ENCODE measurements at regions not wholly inside any gene's neighbourhood (a gene's known extent, or its start where the extent isn't known, plus 50 kb on each side); places are given as distances from the start of the nearest gene placed in this dataset.

DNA sequence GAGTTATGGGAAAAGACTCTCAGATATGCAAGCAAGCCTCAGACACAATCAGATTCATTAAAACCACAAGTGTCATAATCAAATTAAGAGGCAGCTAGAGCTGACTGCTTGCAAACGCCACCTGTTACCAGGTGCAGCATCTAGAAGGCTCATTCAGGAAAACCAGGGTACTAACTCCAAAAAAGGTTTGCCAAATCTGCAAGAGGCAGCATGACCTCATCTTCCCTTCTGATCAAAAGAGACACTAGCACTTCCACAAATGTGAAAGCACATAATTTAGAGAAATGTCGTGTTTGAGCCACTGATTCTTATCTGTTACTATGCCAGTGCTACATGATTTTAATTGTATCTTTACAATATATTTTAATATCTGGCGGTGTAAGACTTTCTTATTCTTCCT lies 123.3 kb upstream of the NANOGP8 start:
- no peak overlapping the region for H3K27ac ChIP-seq
- H3K9me3 ChIP-seq = no peaks in the 10 kb centered on the region
- intact Hi-C loops (cut with DNase I; ENCODE audit: low total_unique reads) = no loop called here
- WGBS, 5 donors = 73 to 86% (median 78%) methylated on average over 3 of the region's 3 CpGs
- no peaks in the 10 kb centered on the region for H3K4me1 ChIP-seq
- TF ChIP-seq EP300 (IDR thresholded peaks at IDR 0.05) (no peak), POLR2A (IDR thresholded peaks at IDR 0.05) (no peak), POLR2AphosphoS5 (IDR thresholded peaks at IDR 0.05) (no peak)
- TF ChIP-seq, protein P1, sequence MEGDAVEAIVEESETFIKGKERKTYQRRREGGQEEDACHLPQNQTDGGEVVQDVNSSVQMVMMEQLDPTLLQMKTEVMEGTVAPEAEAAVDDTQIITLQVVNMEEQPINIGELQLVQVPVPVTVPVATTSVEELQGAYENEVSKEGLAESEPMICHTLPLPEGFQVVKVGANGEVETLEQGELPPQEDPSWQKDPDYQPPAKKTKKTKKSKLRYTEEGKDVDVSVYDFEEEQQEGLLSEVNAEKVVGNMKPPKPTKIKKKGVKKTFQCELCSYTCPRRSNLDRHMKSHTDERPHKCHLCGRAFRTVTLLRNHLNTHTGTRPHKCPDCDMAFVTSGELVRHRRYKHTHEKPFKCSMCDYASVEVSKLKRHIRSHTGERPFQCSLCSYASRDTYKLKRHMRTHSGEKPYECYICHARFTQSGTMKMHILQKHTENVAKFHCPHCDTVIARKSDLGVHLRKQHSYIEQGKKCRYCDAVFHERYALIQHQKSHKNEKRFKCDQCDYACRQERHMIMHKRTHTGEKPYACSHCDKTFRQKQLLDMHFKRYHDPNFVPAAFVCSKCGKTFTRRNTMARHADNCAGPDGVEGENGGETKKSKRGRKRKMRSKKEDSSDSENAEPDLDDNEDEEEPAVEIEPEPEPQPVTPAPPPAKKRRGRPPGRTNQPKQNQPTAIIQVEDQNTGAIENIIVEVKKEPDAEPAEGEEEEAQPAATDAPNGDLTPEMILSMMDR (IDR thresholded peaks at IDR 0.05) = no peak
- no peak for DNase-seq
- H3K27me3 ChIP-seq = no peaks in the 10 kb centered on the region
- H3K4me3 ChIP-seq = no peak overlapping the region
- H3K36me3 ChIP-seq = no peaks in the 10 kb centered on the region

DNA sequence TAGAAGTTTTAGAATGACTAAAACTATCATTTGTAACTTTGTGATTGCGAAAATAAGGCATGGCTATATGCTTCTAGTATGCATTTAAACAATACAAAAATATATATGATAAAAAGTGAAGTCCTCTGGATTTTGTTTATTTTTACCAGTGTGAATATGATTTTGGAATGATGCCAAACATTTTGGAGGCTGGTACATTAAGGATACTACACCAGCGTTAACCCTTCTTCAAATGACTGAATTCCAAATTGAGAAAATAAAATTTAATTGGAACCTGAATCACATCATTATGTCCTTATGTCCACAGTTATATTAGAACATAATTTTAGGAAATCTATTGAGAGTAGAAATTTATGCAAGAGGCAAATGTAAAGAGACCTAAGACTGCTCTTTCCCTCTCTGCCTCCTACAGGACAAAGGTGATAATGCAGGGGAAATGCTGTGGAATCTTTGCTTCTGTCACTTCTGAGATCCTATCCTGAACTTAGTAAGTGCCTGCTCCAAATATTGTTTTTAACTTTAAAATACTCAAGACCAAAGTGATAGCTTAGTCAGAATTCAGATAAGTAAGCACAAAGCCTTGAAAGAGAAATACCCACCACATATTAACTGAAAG lies 121.1 kb upstream of the NANOGP8 start:
- 95 to 98% (median 96%) methylated on average over 2 of the region's 2 CpGs for WGBS, 5 donors
- no peak for DNase-seq
- H3K4me3 ChIP-seq = no peak overlapping the region
- intact Hi-C loops (cut with DNase I; ENCODE audit: low total_unique reads) = no loop called here
- H3K27me3 ChIP-seq = no peaks in the 10 kb centered on the region
- no peaks in the 10 kb centered on the region for H3K36me3 ChIP-seq
- no peaks in the 10 kb centered on the region for H3K4me1 ChIP-seq
- TF ChIP-seq, protein P1 (IDR thresholded peaks at IDR 0.05) = no peak
- TF ChIP-seq POLR2A (IDR thresholded peaks at IDR 0.05) = no peak
- no peak for TF ChIP-seq EP300 (IDR thresholded peaks at IDR 0.05)
- no peak for TF ChIP-seq POLR2AphosphoS5 (IDR thresholded peaks at IDR 0.05)
- no peak overlapping the region for H3K27ac ChIP-seq
- H3K9me3 ChIP-seq = no peaks in the 10 kb centered on the region

DNA sequence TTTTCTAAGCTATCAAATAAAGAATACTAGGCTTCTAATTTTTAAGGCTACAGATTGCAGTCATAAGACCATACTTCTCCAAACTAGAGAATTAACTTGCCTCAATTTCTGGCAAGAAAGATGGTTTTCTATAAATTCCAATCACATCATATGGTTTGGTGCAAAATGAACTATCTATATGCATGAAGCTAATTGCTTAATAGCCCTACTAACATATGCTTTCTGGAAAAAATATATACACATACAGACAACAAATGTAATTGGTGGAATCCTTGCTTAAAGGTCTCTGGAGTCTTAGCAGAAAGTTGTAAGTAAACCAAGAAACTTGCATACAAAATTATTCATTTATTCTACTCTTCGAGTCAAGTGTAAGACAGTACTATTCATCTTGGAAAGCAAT lies 113.1 kb upstream of the NANOGP8 start:
- H3K4me1 ChIP-seq = no peaks in the 10 kb centered on the region
- no peak overlapping the region for H3K4me3 ChIP-seq
- intact Hi-C loops (cut with DNase I; ENCODE audit: low total_unique reads) = no loop called here
- DNase-seq = no peak
- H3K27me3 ChIP-seq = no peaks in the 10 kb centered on the region
- TF ChIP-seq, protein P1 (IDR thresholded peaks at IDR 0.05) = no peak
- TF ChIP-seq EP300 (IDR thresholded peaks at IDR 0.05) (no peak), POLR2A (IDR thresholded peaks at IDR 0.05) (no peak), POLR2AphosphoS5 (IDR thresholded peaks at IDR 0.05) (no peak)
- WGBS, 5 donors = 80 to 93% (median 89%) methylated on average over 1 of the region's 1 CpG
- H3K27ac ChIP-seq = no peak overlapping the region
- H3K9me3 ChIP-seq = no peaks in the 10 kb centered on the region
- H3K36me3 ChIP-seq = no peaks in the 10 kb centered on the region

DNA sequence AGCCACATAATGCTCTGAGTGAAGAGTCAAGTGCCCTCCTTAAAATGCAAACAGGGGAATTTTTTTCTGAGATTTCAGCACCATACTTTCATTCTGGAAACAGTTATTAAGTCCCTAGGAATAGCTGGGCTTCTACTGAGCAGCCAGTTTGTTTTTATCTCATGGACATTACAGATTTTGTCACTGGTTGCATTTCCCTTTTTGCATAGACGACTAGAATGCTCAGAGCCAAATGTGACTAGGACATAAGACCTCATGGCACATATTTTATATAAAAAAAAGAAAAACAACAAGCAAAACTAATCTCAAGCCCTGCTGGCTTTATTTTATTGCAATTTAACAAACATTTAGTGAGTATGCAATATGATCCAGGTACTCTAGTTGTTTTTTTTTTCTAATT lies 112.7 kb upstream of the NANOGP8 start:
- DNase-seq = no peak
- Histone ChIP-seq H3K27me3 (no peaks in the 10 kb centered on the region), H3K9me3 (no peaks in the 10 kb centered on the region), H3K36me3 (no peaks in the 10 kb centered on the region), H3K4me1 (no peaks in the 10 kb centered on the region), H3K27ac (no peak overlapping the region), H3K4me3 (no peak overlapping the region)
- 55 to 69% (median 62%) methylated on average over 1 of the region's 1 CpG for WGBS, 5 donors
- intact Hi-C loops (cut with DNase I; ENCODE audit: low total_unique reads) = no loop called here
- TF ChIP-seq EP300 (IDR thresholded peaks at IDR 0.05) (no peak), POLR2A (IDR thresholded peaks at IDR 0.05) (no peak), POLR2AphosphoS5 (IDR thresholded peaks at IDR 0.05) (no peak)
- TF ChIP-seq, protein P1 (IDR thresholded peaks at IDR 0.05) = no peak
